ENCODE measurements at regions not wholly inside any gene's neighbourhood (a gene's known extent, or its start where the extent isn't known, plus 50 kb on each side); places are given as distances from the start of the nearest gene placed in this dataset.
A peak's percentile ranks its signal among the peaks of the same experiment; 100 is the strongest.

DNA sequence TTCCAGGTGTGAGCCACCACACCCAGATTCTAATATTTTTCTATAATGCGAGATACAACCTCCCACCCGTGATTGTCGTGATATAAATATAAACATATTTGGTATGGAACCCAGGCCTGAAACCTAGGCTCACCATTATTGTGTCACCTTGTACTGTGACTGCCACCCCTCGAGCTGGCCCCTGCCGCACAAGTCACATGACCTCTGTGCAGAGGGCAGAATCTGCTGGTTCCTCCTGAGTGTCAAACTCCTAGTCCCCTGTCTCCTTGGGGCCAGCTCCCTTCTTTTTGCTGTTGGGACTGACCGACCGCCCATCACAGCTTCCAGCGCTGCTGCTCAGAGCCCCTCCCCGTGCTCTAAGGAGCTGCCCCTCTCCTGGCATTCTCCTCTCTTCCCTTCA, 86.4 kb downstream of the RSPH3 start:
- Histone ChIP-seq H3K14ac (ENCODE audit: insufficient read length) (no peak overlapping the region), H3K4me2 (ENCODE audit: insufficient read depth in 1 of 2, low read depth in 2 of 2, low read length in 2 of 2) (no peak overlapping the region), H2AFZ (ENCODE audit: low read length) (0 out of 2 replicates have a peak overlapping the region, but pooled peaks have one; percentile 10), H3K23ac (ENCODE audit: insufficient read length) (no peak overlapping the region), H3K27ac (ENCODE audit: low read depth, low read length) (no peak overlapping the region), H3K4me3 (ENCODE audit: extremely low read depth in 1 of 4, insufficient read depth in 2 of 4, low read depth in 3 of 4, low read length in 4 of 4) (no peak overlapping the region), H2BK12ac (ENCODE audit: low read depth, low read length) (peak overlapping the region; percentile 86), H3K23me2 (ENCODE audit: low read depth, low read length) (no peaks in the 10 kb centered on the region), H4K20me1 (replicated peaks in 1 of 2; ENCODE audit: control insufficient read depth in 1 of 2, insufficient read depth in 2 of 2, low read length in 2 of 2) (no peaks in the 10 kb centered on the region), H4K91ac (replicated peaks; ENCODE audit: insufficient read length, low read length) (peak overlapping the region; percentile 5), H3K9me3 (ENCODE audit: insufficient read depth in 2 of 2, low read depth in 1 of 2, low read length in 1 of 2) (no peaks in the 10 kb centered on the region), H3K79me2 (ENCODE audit: control insufficient read depth in 1 of 2, insufficient read depth in 2 of 2, low read length in 2 of 2) (no peaks in the 10 kb centered on the region), H2AK5ac (ENCODE audit: low read depth, low read length) (0 out of 2 replicates have a peak overlapping the region, but pooled peaks have one; percentile 79), H3K56ac (replicated peaks; ENCODE audit: insufficient read length, low read depth, low read length) (no peak overlapping the region), H3K18ac (ENCODE audit: extremely low read depth, low read length) (no peak overlapping the region; the same call in 1 of the 2 replicates), H3K9ac (replicated peaks in 1 of 4; ENCODE audit: extremely low read depth in 1 of 4, low read depth in 3 of 4, low read length in 3 of 4) (no peak overlapping the region), H2BK120ac (replicated peaks; ENCODE audit: low read depth, low read length) (no peak overlapping the region), H2BK5ac (ENCODE audit: low read depth, low read length) (peak overlapping the region; percentile 15; the same call in 1 of the 2 replicates), H3K4me1 (replicated peaks in 1 of 4; ENCODE audit: control insufficient read depth in 3 of 4, insufficient read depth in 4 of 4, low read length in 3 of 4) (peaks cover 3 to 19% (median 11%) of the 10 kb centered on the region in 4 experiments), H3K36me3 (ENCODE audit: control insufficient read depth in 2 of 4, insufficient read depth in 4 of 4, low read length in 3 of 4) (no peaks in the 10 kb centered on the region), H3K4ac (replicated peaks; ENCODE audit: insufficient read length, low read depth, low read length) (no peak overlapping the region), H2BK20ac (ENCODE audit: low read length) (peak overlapping the region; percentile 63), H3K27me3 (replicated peaks in 1 of 4; ENCODE audit: control insufficient read depth in 3 of 4, extremely low read depth in 1 of 4, insufficient read depth in 3 of 4, low read length in 3 of 4) (no peaks in the 10 kb centered on the region), H4K8ac (ENCODE audit: extremely low read depth, insufficient read depth, low read length) (no peak overlapping the region), H2BK15ac (ENCODE audit: low read length) (peak overlapping the region; percentile 6; the same call in 1 of the 2 replicates), H3K79me1 (ENCODE audit: low read depth, low read length) (no peaks in the 10 kb centered on the region), H4K5ac (ENCODE audit: insufficient read length, low read depth, low read length) (no peak overlapping the region)
- DNase-seq (ENCODE audit: low read depth in 1 of 2, low spot score in 2 of 2) = no peak
- POLR2A ChIA-PET (ENCODE audit: partially characterized antibody) = interaction anchor here (1.0 kb wide), 1 partner anchor 46 kb away, joined by 3 read pairs; no protein-coding TSS in a partner anchor
- 86% methylated on average over 9 of the region's 9 CpGs; no CpG with 5 or more reads in 1 of the 2 experiments for WGBS, 2 experiments (ENCODE audit: extremely low coverage in 1 of 2, insufficient coverage in 1 of 2, insufficient read length in 1 of 2, insufficient replicate concordance in 2 of 2, low coverage in 1 of 2, low lambda C conversion rate in 2 of 2, missing lambda C conversion rate in 1 of 2)
- CTCF ChIA-PET (ENCODE audit: partially characterized antibody) = interaction anchor here (0.6 to 1.3 kb wide), 3 partner anchors 11 to 194 kb away, joined by 3 to 5 read pairs (median 3); no protein-coding TSS in a partner anchor
- FAIRE-seq = no peak
- no peak for TF ChIP-seq SP4 (IDR thresholded peaks at IDR 0.05; ENCODE audit: low read length)
- no peak for TF ChIP-seq POLR2AphosphoS5 (IDR thresholded peaks at IDR 0.05; ENCODE audit: low read depth, low read length)
- no peak for TF ChIP-seq POLR2A (IDR thresholded peaks at IDR 0.05; ENCODE audit: control extremely low read depth in 1 of 2, low read depth in 2 of 2, low read length in 2 of 2)
- TF ChIP-seq YY1 (IDR thresholded peaks at IDR 0.05; ENCODE audit: low read depth, low read length) = no peak
- no peak for TF ChIP-seq RAD21 (IDR thresholded peaks at IDR 0.05 in 1 of 2, conservative IDR thresholded peaks at IDR 0.05 in 1 of 2; ENCODE audit: low read depth in 2 of 2, low read length in 2 of 2)
- TF ChIP-seq SIN3A (conservative IDR thresholded peaks at IDR 0.05 in 1 of 2, IDR thresholded peaks at IDR 0.05 in 1 of 2; ENCODE audit: low read depth in 1 of 2, low read length in 2 of 2) = no peak
- no peak for TF ChIP-seq PHF8 (conservative IDR thresholded peaks at IDR 0.05; ENCODE audit: low read depth, low read length)
- no peak for TF ChIP-seq HDAC6 (IDR thresholded peaks at IDR 0.05; ENCODE audit: low read depth, low read length)
- TF ChIP-seq CTBP2 (IDR thresholded peaks at IDR 0.05; ENCODE audit: borderline replicate concordance, insufficient read depth, insufficient read length, low read length) = no peak
- no peak for TF ChIP-seq TEAD4 (IDR thresholded peaks at IDR 0.05; ENCODE audit: low read depth, low read length)
- TF ChIP-seq, protein P1, sequence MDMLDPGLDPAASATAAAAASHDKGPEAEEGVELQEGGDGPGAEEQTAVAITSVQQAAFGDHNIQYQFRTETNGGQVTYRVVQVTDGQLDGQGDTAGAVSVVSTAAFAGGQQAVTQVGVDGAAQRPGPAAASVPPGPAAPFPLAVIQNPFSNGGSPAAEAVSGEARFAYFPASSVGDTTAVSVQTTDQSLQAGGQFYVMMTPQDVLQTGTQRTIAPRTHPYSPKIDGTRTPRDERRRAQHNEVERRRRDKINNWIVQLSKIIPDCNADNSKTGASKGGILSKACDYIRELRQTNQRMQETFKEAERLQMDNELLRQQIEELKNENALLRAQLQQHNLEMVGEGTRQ (IDR thresholded peaks at IDR 0.05; ENCODE audit: low read length) = no peak
- no peak for TF ChIP-seq CEBPB (IDR thresholded peaks at IDR 0.05; ENCODE audit: low read depth, low read length)
- TF ChIP-seq BACH1 (IDR thresholded peaks at IDR 0.05; ENCODE audit: low read length) = no peak
- no peak for TF ChIP-seq GTF2F1 (IDR thresholded peaks at IDR 0.05; ENCODE audit: borderline replicate concordance, low read depth, low read length)

Measured in H1 (cell line).